ENCODE measurements at regions not wholly inside any gene's neighbourhood (a gene's known extent, or its start where the extent isn't known, plus 50 kb on each side); places are given as distances from the start of the nearest gene placed in this dataset.
A peak's percentile ranks its signal among the peaks of the same experiment; 100 is the strongest.

DNA sequence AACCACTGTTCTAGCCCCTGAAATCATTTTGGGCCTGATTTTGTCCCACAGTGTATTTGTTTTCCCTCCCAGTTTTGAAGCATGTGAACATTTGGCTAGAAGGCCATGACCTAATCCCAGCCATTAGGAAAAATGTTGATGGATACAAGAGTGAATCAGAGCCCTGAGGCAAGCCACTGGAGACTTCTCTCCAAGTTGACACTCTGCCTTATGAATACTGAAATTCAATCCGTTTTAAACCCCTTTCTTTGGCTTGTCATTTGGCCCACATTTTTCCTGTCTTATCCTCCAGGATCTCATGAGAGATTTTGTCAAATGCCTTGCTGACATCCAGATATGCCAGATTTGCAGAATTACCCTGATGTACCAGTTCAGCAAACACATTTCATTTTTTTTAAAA is 158.8 kb downstream of the FAT3 start:
- H3K9me3 ChIP-seq = no peaks in the 10 kb centered on the region
- ATAC-seq (no peak), DNase-seq (no peak)
- no peaks in the 10 kb centered on the region for H3K4me1 ChIP-seq
- no peak overlapping the region for H3K27ac ChIP-seq
- no peak overlapping the region for H3K4me3 ChIP-seq
- TF ChIP-seq POLR2A (IDR thresholded peaks at IDR 0.05) = no peak
- TF ChIP-seq, protein P1, sequence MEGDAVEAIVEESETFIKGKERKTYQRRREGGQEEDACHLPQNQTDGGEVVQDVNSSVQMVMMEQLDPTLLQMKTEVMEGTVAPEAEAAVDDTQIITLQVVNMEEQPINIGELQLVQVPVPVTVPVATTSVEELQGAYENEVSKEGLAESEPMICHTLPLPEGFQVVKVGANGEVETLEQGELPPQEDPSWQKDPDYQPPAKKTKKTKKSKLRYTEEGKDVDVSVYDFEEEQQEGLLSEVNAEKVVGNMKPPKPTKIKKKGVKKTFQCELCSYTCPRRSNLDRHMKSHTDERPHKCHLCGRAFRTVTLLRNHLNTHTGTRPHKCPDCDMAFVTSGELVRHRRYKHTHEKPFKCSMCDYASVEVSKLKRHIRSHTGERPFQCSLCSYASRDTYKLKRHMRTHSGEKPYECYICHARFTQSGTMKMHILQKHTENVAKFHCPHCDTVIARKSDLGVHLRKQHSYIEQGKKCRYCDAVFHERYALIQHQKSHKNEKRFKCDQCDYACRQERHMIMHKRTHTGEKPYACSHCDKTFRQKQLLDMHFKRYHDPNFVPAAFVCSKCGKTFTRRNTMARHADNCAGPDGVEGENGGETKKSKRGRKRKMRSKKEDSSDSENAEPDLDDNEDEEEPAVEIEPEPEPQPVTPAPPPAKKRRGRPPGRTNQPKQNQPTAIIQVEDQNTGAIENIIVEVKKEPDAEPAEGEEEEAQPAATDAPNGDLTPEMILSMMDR (IDR thresholded peaks at IDR 0.05) = no peak
- no peaks in the 10 kb centered on the region for H3K36me3 ChIP-seq (replicated peaks in 1 of 2; ENCODE audit: insufficient read depth in 1 of 2, low read depth in 2 of 2)
- 13 to 18% methylated on average over 1 of the region's 1 CpG for WGBS, 2 donors
- H3K27me3 ChIP-seq = no peaks in the 10 kb centered on the region
- intact Hi-C loops (cut with DNase I) = no loop called here

GRCh38 chr11:92384358-92384757 is 159.7 kb downstream of the FAT3 start:
- no peak for ATAC-seq
- intact Hi-C loops (cut with DNase I) = no loop called here

GRCh38 chr11:92384802-92385201 is 160.2 kb downstream of the FAT3 start:
- 9 to 19% methylated on average over 2 of the region's 2 CpGs for WGBS, 2 donors
- no peak for ATAC-seq
- intact Hi-C loops (cut with DNase I) = no loop called here
- TF ChIP-seq POLR2A (IDR thresholded peaks at IDR 0.05) = no peak
- TF ChIP-seq, protein P1 (IDR thresholded peaks at IDR 0.05) = no peak
- Histone ChIP-seq H3K27ac (no peak overlapping the region), H3K4me3 (no peak overlapping the region), H3K36me3 (replicated peaks in 1 of 2; ENCODE audit: insufficient read depth in 1 of 2, low read depth in 2 of 2) (no peaks in the 10 kb centered on the region), H3K9me3 (no peaks in the 10 kb centered on the region), H3K27me3 (no peaks in the 10 kb centered on the region), H3K4me1 (no peaks in the 10 kb centered on the region)
- no peak for DNase-seq

More at GRCh38 chr11:92384358-92384757, 159.7 kb downstream of the FAT3 start:
- Histone ChIP-seq H3K27ac (no peak overlapping the region), H3K4me3 (no peak overlapping the region), H3K4me1 (no peaks in the 10 kb centered on the region), H3K36me3 (replicated peaks in 1 of 2; ENCODE audit: insufficient read depth in 1 of 2, low read depth in 2 of 2) (no peaks in the 10 kb centered on the region), H3K9me3 (no peaks in the 10 kb centered on the region), H3K27me3 (no peaks in the 10 kb centered on the region)
- no peak for DNase-seq
- TF ChIP-seq, protein P1 (IDR thresholded peaks at IDR 0.05) = no peak
- no peak for TF ChIP-seq POLR2A (IDR thresholded peaks at IDR 0.05)
- 36 to 55% methylated on average over 2 of the region's 2 CpGs for WGBS, 2 donors

DNA sequence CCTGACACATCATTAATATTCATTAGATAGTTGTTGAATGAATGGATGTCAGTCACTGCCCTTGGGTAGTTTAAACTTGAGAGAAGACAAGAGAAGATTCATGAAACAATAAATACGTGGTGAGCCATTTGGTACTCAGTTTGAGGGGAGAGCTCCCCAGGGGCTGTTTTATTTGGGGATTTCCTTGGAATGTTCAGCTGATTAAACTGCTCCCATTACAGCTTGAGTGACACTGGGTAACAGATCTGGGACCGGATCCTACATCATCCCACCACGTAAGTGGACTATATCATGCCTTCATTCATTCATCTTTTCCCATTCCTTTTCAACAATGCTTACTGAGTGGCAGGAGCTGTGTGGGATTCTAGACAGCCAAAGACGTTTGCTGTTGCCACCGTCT is 162.0 kb downstream of the FAT3 start:
- Histone ChIP-seq H3K27ac (no peak overlapping the region), H3K27me3 (no peaks in the 10 kb centered on the region), H3K9me3 (no peaks in the 10 kb centered on the region), H3K4me3 (no peak overlapping the region), H3K4me1 (no peaks in the 10 kb centered on the region), H3K36me3 (replicated peaks in 1 of 2; ENCODE audit: insufficient read depth in 1 of 2, low read depth in 2 of 2) (no peaks in the 10 kb centered on the region)
- intact Hi-C loops (cut with DNase I) = no loop called here
- ATAC-seq (no peak), DNase-seq (no peak)
- 56 to 62% methylated on average over 5 of the region's 5 CpGs for WGBS, 2 donors
- TF ChIP-seq, protein P1 (IDR thresholded peaks at IDR 0.05) = no peak
- TF ChIP-seq POLR2A (IDR thresholded peaks at IDR 0.05) = no peak

DNA sequence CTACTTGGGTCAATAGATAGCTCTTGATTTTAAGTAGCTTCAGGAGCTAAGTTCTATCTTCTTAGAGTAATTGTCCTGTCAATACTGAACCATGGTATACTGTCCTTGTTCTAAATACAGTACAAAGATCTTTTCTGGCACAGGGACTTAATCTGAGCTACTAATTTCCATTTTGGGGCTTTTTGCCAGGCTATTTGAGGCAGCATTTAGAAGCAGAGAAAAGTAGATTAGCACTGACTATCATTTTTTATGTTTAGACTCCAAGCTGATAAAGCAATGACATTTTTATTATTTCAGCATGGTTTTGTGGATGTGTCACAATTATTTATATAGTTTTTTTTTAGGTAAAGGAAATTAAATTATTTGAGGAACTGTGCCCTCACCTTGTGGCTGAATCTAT is 163.2 kb downstream of the FAT3 start:
- Histone ChIP-seq H3K36me3 (replicated peaks in 1 of 2; ENCODE audit: insufficient read depth in 1 of 2, low read depth in 2 of 2) (no peaks in the 10 kb centered on the region), H3K4me1 (no peaks in the 10 kb centered on the region), H3K4me3 (no peak overlapping the region), H3K27me3 (no peaks in the 10 kb centered on the region), H3K9me3 (no peaks in the 10 kb centered on the region), H3K27ac (no peak overlapping the region)
- intact Hi-C loops (cut with DNase I) = no loop called here
- DNase-seq (no peak), ATAC-seq (peak; percentile 33)
- TF ChIP-seq, protein P1 (IDR thresholded peaks at IDR 0.05) = peak in 1 of 7 experiments; percentile 17
- TF ChIP-seq POLR2A (IDR thresholded peaks at IDR 0.05) = no peak

All from body of pancreas (tissue), 4 donors.